ENCODE measurements at regions not wholly inside any gene's neighbourhood (a gene's known extent, or its start where the extent isn't known, plus 50 kb on each side); places are given as distances from the start of the nearest gene placed in this dataset.
A peak's percentile ranks its signal among the peaks of the same experiment; 100 is the strongest.

DNA sequence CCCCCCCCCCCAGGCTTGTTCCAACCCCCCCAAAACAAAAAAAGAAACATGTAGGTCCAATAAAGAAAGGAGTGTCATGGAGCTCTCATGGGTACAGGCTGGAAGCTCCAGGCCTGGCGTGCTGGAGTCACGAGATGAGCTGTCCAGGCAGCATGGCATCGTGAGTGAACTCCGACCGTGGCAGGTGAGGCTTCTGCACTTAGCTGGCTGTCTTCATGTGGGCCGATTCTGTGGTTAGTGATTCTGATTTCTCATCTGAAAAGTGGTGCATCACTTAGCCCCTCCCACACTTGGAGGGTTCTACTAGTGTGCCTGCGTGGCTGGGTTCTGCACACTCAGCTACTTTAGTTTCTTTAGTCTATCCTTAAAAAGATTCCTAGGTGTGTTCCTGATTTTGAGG lies 126.4 kb upstream of the MGAT5 start:
- Histone ChIP-seq H3K4me3 (no peak overlapping the region), H3K27me3 (no peaks in the 10 kb centered on the region), H3K27ac (no peak overlapping the region), H3K4me1 (no peaks in the 10 kb centered on the region), H3K9me3 (no peaks in the 10 kb centered on the region), H3K36me3 (ENCODE audit: low read depth, missing control alignments) (no peaks in the 10 kb centered on the region)
- intact Hi-C loops (cut with DNase I; ENCODE audit: low total_unique reads) = no loop called here
- DNase-seq = no peak
- no peak for TF ChIP-seq POLR2A (IDR thresholded peaks at IDR 0.05)
- TF ChIP-seq, protein P1, sequence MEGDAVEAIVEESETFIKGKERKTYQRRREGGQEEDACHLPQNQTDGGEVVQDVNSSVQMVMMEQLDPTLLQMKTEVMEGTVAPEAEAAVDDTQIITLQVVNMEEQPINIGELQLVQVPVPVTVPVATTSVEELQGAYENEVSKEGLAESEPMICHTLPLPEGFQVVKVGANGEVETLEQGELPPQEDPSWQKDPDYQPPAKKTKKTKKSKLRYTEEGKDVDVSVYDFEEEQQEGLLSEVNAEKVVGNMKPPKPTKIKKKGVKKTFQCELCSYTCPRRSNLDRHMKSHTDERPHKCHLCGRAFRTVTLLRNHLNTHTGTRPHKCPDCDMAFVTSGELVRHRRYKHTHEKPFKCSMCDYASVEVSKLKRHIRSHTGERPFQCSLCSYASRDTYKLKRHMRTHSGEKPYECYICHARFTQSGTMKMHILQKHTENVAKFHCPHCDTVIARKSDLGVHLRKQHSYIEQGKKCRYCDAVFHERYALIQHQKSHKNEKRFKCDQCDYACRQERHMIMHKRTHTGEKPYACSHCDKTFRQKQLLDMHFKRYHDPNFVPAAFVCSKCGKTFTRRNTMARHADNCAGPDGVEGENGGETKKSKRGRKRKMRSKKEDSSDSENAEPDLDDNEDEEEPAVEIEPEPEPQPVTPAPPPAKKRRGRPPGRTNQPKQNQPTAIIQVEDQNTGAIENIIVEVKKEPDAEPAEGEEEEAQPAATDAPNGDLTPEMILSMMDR (IDR thresholded peaks at IDR 0.05) = no peak
- 84 to 88% methylated on average over 7 of the region's 7 CpGs for WGBS, 2 donors

DNA sequence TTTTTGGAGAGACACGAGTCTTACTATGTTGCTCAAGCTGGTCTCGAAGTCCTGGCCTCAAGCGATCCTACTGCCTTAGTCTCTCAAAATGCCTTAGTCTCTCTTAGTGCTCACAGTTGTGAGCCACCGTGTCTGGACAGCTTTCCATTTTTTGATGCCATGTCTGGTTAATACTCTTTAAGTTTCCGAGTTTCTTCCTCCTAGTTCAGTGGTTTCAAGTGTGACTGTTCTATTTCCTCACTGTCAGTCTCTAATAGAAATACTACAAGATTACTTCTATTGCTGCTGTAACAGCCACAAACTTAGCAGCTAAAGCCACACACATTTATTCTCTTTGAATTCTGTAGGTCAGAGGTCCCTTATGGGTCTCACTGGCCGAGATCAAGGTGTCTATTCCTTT lies 125.1 kb upstream of the MGAT5 start:
- TF ChIP-seq, protein P1 (IDR thresholded peaks at IDR 0.05) = no peak
- TF ChIP-seq POLR2A (IDR thresholded peaks at IDR 0.05) = no peak
- no peaks in the 10 kb centered on the region for H3K36me3 ChIP-seq (ENCODE audit: low read depth, missing control alignments)
- no peaks in the 10 kb centered on the region for H3K4me1 ChIP-seq
- H3K9me3 ChIP-seq = no peaks in the 10 kb centered on the region
- intact Hi-C loops (cut with DNase I; ENCODE audit: low total_unique reads) = no loop called here
- H3K4me3 ChIP-seq = no peak overlapping the region
- H3K27ac ChIP-seq = no peak overlapping the region
- DNase-seq = no peak
- no peaks in the 10 kb centered on the region for H3K27me3 ChIP-seq
- 80 to 87% methylated on average over 6 of the region's 6 CpGs for WGBS, 2 donors

DNA sequence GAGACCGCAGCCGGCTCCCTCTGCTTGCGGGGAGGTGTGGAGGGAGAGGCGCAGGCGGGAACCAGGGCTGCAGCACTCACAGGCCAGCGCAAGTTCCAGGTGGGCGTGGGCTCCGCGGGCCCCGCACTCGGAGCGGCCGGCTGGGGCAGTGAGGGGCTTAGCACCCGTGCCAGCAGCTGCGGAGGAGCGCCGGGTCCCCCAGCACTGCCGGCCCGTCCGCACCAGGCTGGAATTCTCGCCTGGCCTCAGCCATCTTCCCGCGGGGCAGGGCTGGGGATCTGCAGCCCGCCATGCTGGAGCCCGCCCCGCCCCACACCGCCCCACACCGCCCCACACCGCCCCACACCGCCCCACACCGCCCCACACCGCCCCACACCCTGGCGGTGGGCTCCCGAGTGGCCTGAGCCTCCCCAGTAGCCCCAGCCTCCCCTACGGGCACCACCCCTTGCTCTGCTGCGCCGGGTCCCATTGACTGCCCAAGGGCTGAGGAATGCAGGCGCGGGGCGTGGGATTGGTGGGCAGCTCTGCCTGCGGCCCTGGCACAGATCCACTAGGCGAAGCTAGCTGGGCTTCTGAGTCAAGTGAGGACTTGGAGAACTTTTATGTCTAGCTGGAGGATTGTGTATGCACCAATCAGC lies 123.9 kb upstream of the MGAT5 start:
- intact Hi-C loops (cut with DNase I; ENCODE audit: low total_unique reads) = no loop called here
- Histone ChIP-seq H3K27me3 (no peaks in the 10 kb centered on the region), H3K4me3 (peak overlapping the region; percentile 25 to 27), H3K9me3 (no peaks in the 10 kb centered on the region), H3K27ac (no peak overlapping the region), H3K36me3 (ENCODE audit: low read depth, missing control alignments) (no peaks in the 10 kb centered on the region), H3K4me1 (peaks cover 6% of the 10 kb centered on the region)
- 69 to 77% methylated on average over 3 to 42 of the region's 42 CpGs for WGBS, 2 donors
- TF ChIP-seq POLR2A (IDR thresholded peaks at IDR 0.05) = no peak
- TF ChIP-seq, protein P1 (IDR thresholded peaks at IDR 0.05) = no peak
- no peak for DNase-seq

DNA sequence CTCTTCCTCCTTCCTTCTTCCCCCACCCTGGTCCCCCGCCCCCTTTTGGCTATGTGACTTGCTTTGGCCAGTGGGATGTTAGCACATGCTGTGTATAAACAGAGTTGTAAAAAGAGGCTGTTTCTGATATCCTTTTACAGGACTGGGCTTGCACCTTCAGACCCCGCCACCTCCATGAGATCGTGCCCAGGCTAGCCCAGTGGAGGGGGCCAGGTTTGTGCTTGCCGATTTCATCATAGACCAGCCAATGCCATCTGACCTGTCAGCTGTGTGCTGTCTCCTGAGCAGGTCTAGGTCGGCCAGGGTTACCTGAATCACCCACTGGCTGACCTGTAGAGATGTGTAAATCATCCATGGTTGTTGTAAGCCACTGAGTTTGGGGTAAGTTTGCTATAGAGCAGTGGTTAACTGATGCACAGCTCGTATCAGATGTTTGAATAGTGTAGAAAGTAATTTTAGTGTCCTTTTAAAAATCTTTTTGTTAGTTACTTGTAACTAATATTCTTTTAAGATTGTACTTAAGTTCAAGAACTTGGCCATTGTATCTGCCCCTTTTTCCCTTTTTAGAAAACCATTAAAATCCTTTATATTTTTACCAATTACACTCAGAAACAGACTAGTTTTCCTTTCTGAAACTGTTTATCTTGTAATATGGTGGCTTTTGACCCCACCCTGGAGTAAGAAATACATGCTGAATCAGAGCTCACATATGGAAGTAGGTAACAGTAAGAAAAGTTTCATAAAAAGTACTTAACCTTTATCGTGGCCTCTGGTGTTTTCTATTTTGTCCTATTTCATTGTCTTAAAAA lies 122.0 kb upstream of the MGAT5 start:
- H3K27ac ChIP-seq = no peak overlapping the region
- 71 to 81% methylated on average over 7 of the region's 7 CpGs for WGBS, 2 donors
- TF ChIP-seq POLR2A (IDR thresholded peaks at IDR 0.05) = no peak
- TF ChIP-seq, protein P1 (IDR thresholded peaks at IDR 0.05) = no peak
- intact Hi-C loops (cut with DNase I; ENCODE audit: low total_unique reads) = no loop called here
- H3K9me3 ChIP-seq = no peaks in the 10 kb centered on the region
- peaks cover 11% of the 10 kb centered on the region for H3K4me1 ChIP-seq
- no peaks in the 10 kb centered on the region for H3K27me3 ChIP-seq
- DNase-seq = no peak
- no peaks in the 10 kb centered on the region for H3K36me3 ChIP-seq (ENCODE audit: low read depth, missing control alignments)
- H3K4me3 ChIP-seq = no peak overlapping the region
